ENCODE measurements at regions not wholly inside any gene's neighbourhood (a gene's known extent, or its start where the extent isn't known, plus 50 kb on each side); places are given as distances from the start of the nearest gene placed in this dataset.

DNA sequence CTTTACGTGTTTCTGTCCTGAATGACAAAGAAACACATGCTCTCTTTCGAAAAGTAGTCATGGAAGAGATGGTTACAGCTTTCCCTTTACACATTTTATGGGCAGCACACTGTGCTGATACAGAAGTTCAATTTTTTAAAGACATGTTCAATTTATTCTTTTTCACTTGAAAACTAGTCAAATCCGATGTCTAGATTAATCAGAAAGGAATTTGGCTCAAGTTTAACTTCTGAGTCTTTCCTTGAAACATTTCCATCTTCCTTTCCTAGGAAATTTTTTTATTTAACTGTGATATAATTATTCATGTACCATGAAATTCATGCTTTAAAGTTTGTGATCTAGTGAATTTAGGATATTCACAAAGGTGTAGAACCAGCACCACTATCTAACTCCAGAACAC is 360.1 kb downstream of the TNS3 start:
- no peaks in the 10 kb centered on the region for H3K9me3 Mint-ChIP-seq
- TF ChIP-seq, protein P1, sequence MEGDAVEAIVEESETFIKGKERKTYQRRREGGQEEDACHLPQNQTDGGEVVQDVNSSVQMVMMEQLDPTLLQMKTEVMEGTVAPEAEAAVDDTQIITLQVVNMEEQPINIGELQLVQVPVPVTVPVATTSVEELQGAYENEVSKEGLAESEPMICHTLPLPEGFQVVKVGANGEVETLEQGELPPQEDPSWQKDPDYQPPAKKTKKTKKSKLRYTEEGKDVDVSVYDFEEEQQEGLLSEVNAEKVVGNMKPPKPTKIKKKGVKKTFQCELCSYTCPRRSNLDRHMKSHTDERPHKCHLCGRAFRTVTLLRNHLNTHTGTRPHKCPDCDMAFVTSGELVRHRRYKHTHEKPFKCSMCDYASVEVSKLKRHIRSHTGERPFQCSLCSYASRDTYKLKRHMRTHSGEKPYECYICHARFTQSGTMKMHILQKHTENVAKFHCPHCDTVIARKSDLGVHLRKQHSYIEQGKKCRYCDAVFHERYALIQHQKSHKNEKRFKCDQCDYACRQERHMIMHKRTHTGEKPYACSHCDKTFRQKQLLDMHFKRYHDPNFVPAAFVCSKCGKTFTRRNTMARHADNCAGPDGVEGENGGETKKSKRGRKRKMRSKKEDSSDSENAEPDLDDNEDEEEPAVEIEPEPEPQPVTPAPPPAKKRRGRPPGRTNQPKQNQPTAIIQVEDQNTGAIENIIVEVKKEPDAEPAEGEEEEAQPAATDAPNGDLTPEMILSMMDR (IDR thresholded peaks at IDR 0.05) = no peak
- H3K36me3 Mint-ChIP-seq (ENCODE audit: low read depth) = no peaks in the 10 kb centered on the region
- no peak overlapping the region for H3K27ac Mint-ChIP-seq
- no peak for DNase-seq
- H3K4me3 Mint-ChIP-seq = no peak overlapping the region
- H3K27me3 Mint-ChIP-seq (ENCODE audit: insufficient read depth) = peaks cover 23% of the 10 kb centered on the region
- peaks cover 17% of the 10 kb centered on the region for H3K4me1 Mint-ChIP-seq (ENCODE audit: low read depth)

DNA sequence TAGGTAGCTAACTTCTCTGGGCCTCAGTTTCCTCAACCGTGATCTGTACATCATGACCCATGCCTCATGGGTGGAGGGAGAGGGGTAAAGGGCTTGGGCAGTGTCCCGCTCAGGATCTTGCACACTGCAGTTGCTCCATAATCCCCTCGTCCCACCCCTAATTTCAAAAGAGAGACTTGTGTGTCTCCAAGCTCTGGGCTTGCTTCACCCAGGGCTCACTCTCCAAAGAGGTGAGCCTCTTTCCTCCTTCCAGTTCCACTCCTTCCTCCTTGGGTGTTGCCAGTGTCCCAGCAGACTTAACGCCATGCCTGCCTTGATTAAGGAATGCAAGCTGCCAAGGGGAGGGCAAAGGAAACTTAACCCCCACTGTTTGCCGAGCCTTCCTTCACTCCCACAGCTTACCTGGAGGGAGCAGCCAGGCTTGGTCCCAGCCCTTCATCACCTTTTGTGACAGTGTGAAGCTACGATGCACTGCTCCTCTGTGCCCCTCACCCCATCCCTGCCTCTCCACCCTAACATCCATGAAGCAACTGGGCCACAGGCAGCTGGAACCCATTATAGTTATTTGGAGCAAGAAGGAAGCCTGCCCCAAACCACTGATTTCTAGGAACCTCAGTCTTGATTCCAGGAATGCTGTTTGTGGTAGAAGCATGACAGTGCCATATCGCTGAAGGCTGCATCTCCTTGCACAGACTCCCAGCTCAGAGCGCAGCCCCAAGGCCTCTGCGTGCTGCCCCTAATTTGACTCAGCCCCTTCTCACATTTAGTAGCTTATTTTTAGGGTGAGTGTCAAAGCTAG is 363.3 kb downstream of the TNS3 start:
- TF ChIP-seq, protein P1 (IDR thresholded peaks at IDR 0.05) = no peak
- H3K27me3 Mint-ChIP-seq (ENCODE audit: insufficient read depth) = peaks cover 31% of the 10 kb centered on the region
- H3K4me1 Mint-ChIP-seq (ENCODE audit: low read depth) = peaks cover 17% of the 10 kb centered on the region
- H3K4me3 Mint-ChIP-seq = no peak overlapping the region
- DNase-seq = peak; percentile 4
- H3K27ac Mint-ChIP-seq = no peak overlapping the region
- H3K36me3 Mint-ChIP-seq (ENCODE audit: low read depth) = no peaks in the 10 kb centered on the region
- H3K9me3 Mint-ChIP-seq = no peaks in the 10 kb centered on the region

DNA sequence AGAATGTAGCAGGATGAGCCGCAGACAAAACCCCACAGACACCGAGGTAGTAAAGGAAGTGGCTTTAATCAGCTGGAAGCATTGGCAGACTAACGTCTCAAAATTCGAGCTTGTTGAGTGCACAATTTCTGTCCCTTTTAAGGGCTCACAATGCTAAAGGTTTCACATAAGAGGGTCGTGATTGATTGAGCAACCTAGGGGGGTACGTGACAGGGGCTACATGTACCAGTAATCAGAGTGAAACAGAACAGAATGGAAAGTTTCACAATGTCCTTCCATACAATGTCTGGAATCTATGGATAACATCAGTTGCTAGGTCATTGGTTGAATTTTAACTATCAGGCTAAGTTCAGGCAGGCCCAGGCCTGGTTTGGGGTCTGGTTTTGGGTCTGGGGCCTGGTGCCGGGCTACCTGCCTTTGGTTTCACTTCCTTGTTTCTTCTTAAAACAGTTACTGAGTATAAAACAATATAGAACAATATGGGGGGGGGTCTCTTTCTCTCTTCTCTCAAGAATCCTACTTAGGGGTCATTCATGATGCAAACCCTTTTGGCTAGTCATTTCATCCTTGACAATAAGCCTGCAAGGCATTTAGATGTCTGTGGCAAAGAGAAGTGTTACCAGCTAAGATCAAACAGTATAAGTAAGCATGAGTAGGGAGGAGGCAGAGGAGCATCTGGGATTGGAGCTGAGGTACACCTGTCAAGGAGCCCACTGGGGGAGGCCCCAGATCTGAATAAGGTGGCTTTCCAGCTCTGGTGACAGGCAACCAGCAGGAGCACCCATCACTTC is 364.1 kb downstream of the TNS3 start:
- Mint-ChIP-seq H3K36me3 (ENCODE audit: low read depth) (no peaks in the 10 kb centered on the region), H3K27me3 (ENCODE audit: insufficient read depth) (peaks cover 34% of the 10 kb centered on the region), H3K27ac (no peak overlapping the region), H3K9me3 (no peaks in the 10 kb centered on the region), H3K4me3 (no peak overlapping the region), H3K4me1 (ENCODE audit: low read depth) (peaks cover 17% of the 10 kb centered on the region)
- TF ChIP-seq, protein P1 (IDR thresholded peaks at IDR 0.05) = no peak
- no peak for DNase-seq

DNA sequence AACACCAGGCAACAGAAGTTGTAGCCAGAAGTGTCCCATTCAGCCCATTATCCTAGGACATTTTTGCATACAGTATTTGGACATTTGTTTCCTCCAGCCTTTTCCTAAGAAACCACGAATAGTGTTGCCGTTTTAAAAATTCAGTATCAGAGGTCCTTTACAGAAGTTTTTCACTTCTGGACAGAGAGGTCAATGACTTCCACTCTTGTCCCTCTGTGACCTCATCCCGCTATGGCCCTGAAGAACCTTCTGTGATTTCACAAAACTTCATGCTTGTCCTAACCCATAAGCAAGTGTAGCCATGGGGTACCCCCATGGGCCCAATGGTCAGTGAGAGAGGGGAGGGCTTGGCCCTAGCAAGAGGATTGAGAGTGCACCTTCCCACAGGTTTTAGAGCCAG is 364.8 kb downstream of the TNS3 start:
- no peak overlapping the region for H3K4me3 Mint-ChIP-seq
- TF ChIP-seq, protein P1 (IDR thresholded peaks at IDR 0.05) = no peak
- no peaks in the 10 kb centered on the region for H3K36me3 Mint-ChIP-seq (ENCODE audit: low read depth)
- H3K27me3 Mint-ChIP-seq (ENCODE audit: insufficient read depth) = peaks cover 36% of the 10 kb centered on the region
- no peaks in the 10 kb centered on the region for H3K9me3 Mint-ChIP-seq
- H3K4me1 Mint-ChIP-seq (ENCODE audit: low read depth) = peaks cover 13% of the 10 kb centered on the region
- no peak for DNase-seq
- H3K27ac Mint-ChIP-seq = no peak overlapping the region

DNA sequence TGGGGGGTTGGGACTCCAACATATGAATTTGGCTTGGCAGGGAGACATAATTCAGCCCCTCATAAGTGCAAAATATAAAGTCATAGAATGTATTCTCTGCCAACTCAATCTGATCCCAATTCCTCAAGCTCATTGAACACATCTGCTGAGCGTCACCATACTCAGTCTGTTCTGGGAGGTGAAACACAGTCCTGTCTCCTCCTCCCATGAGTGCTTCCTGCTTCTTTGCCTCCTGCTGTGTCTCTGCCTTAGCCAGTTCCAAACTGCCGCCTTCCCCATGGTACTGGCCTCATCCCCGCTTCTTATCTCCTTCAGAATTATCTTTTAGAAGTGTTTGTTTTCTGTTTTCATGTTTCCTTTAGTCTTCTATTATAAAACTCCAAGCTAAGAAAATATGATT is 365.5 kb downstream of the TNS3 start:
- Mint-ChIP-seq H3K4me3 (no peak overlapping the region), H3K27me3 (ENCODE audit: insufficient read depth) (peaks cover 42% of the 10 kb centered on the region), H3K27ac (no peak overlapping the region), H3K36me3 (ENCODE audit: low read depth) (no peaks in the 10 kb centered on the region), H3K4me1 (ENCODE audit: low read depth) (peaks cover 7% of the 10 kb centered on the region), H3K9me3 (no peaks in the 10 kb centered on the region)
- TF ChIP-seq, protein P1 (IDR thresholded peaks at IDR 0.05) = no peak
- no peak for DNase-seq
